PC-9 (cell line): ENCODE measurements at regions not wholly inside any gene's neighbourhood (a gene's known extent, or its start where the extent isn't known, plus 50 kb on each side); places are given as distances from the start of the nearest gene placed in this dataset.

Experiments used
- EZH2 ChIP-seq: fragments of 200-600 bp; sonication (generic); IDR thresholded peaks from 2 replicates; pipeline ENCODE4 v1.8.0; 2017; ENCODE audit warnings: antibody characterized with exemption, low read depth
- TF ChIP-seq, protein P1 (sequence below): fragments of 200-600 bp; sonication (generic); conservative IDR thresholded peaks from 2 replicates; pipeline ENCODE4 v1.6.1; 2017; ENCODE audit warnings: mixed run types, antibody characterized with exemption, mild to moderate bottlenecking, moderate library complexity

DNA sequence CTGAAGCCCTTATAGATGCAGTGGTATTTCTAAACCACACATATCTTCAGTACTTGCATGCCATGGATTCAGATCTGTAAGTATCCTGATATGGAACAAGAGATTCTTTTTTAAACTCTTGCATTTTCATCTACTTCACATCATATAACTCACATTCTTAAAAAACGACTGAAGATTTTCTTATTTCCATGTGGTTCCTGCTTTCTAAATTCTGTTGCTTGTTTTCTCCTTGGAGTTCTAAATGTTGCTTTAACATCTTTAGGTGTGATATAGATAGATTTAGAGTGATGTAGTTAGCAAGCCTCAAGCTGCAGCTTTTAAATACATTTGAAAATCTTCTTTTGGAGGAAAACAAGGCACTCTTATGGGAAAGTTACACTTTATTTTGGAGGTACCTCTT, 455.4 kb downstream of the FOXG1 start:
- TF ChIP-seq, protein P1, sequence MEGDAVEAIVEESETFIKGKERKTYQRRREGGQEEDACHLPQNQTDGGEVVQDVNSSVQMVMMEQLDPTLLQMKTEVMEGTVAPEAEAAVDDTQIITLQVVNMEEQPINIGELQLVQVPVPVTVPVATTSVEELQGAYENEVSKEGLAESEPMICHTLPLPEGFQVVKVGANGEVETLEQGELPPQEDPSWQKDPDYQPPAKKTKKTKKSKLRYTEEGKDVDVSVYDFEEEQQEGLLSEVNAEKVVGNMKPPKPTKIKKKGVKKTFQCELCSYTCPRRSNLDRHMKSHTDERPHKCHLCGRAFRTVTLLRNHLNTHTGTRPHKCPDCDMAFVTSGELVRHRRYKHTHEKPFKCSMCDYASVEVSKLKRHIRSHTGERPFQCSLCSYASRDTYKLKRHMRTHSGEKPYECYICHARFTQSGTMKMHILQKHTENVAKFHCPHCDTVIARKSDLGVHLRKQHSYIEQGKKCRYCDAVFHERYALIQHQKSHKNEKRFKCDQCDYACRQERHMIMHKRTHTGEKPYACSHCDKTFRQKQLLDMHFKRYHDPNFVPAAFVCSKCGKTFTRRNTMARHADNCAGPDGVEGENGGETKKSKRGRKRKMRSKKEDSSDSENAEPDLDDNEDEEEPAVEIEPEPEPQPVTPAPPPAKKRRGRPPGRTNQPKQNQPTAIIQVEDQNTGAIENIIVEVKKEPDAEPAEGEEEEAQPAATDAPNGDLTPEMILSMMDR, result no peak
- TF ChIP-seq EZH2, result no peak
